ENCODE measurements at regions not wholly inside any gene's neighbourhood (a gene's known extent, or its start where the extent isn't known, plus 50 kb on each side); places are given as distances from the start of the nearest gene placed in this dataset.

DNA sequence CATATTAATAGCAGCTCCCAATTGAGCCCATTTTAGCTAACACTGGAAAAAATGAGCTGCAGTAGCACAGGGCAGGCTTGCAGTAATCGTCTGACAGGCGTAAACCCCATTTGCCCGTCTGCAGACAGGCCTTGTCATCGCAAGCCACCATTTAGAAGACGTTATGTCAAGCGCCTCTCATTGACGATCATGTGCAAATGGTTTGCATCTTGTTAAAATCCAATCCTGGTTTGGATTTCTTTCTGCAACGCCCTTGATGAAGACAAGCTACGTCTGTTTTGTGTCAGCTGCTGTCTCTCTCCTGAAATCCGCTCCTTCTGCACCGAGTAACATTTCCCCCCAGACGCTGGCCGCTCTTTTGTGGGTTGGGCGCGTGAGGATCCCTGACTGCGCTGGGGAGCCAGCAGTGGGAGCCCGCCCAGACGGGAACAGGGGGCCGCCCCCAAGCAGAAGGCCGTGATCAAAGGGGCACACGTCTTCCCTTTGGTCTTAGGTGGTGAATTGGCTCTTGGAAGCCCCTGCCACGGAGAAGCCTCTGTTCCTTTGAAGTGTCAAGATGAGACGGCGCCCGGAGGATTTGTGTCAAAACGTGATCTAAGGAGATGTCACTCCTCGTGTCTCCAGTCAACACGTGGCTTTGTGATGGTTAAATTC lies 84.2 kb upstream of the GPC1 start:
- no peak for TF ChIP-seq EZH2phosphoT487 (IDR thresholded peaks at IDR 0.05; ENCODE audit: low read length)
- no peak for TF ChIP-seq EZH2 (optimal IDR thresholded peaks at IDR 0.05; ENCODE audit: low read depth, low read length)
